A673 (cell line): ENCODE measurements at regions not wholly inside any gene's neighbourhood (a gene's known extent, or its start where the extent isn't known, plus 50 kb on each side); places are given as distances from the start of the nearest gene placed in this dataset.

Experiments used
- BruUV-seq: library from RNA; stranded (reverse); fragments of 400-500 nt; replicated peaks from 2 replicates; lab custom pipeline; 2021; lab: Mats Ljungman, UMichigan
- CTCF ChIA-PET: fragments of 300-600 bp; sonication (Branson Sonifier 250); formaldehyde crosslinking; loops from one replicate; lab custom pipeline; 2022; ENCODE audit warnings: antibody characterized with exemption; lab: Charles Lee
- POLR2A ChIA-PET: fragments of 300-600 bp; sonication (Branson Sonifier 250); formaldehyde crosslinking; loops from one replicate; lab custom pipeline; 2022; ENCODE audit warnings: antibody characterized with exemption; ENCODE audit not compliant: low non-redundant PET; lab: Charles Lee
- DNase-seq: peaks from one replicate; pipeline ENCODE4 v3.0.0-alpha.2; 2015; ENCODE audit warnings: low spot score
- H3K27ac ChIP-seq: fragments of 200-600 bp; sonication (generic); 2 replicates; pipeline ENCODE4 v1.5.1; 2016; ENCODE audit warnings: mixed run types, low read depth, mild to moderate bottlenecking, mixed read lengths, antibody characterized with exemption, low read length; ENCODE audit not compliant: poor library complexity, severe bottlenecking
- H3K27me3 ChIP-seq: fragments of 200-600 bp; sonication (generic); replicated peaks from 2 replicates; pipeline ENCODE4 v1.6.1; 2017; ENCODE audit warnings: mixed run types, low read depth, mild to moderate bottlenecking, mixed read lengths, antibody characterized with exemption, low read length; ENCODE audit not compliant: insufficient read depth, poor library complexity
- H3K36me3 ChIP-seq: fragments of 200-600 bp; sonication (generic); 2 replicates; pipeline ENCODE4 v1.6.1; 2016; ENCODE audit warnings: mixed run types, mild to moderate bottlenecking, mixed read lengths, antibody characterized with exemption, low read length; ENCODE audit not compliant: insufficient read depth, poor library complexity, severe bottlenecking
- H3K4me1 ChIP-seq: fragments of 200-600 bp; sonication (generic); 2 replicates; pipeline ENCODE4 v1.6.1; 2017; ENCODE audit warnings: mixed run types, mild to moderate bottlenecking, mixed read lengths, antibody characterized with exemption, low read length; ENCODE audit not compliant: insufficient read depth, poor library complexity, severe bottlenecking
- H3K4me3 ChIP-seq: fragments of 200-600 bp; sonication (generic); 2 replicates; pipeline ENCODE4 v1.5.1; 2016; ENCODE audit warnings: low read depth, mixed run types, mild to moderate bottlenecking, mixed read lengths, low read length; ENCODE audit not compliant: poor library complexity, severe bottlenecking
- H3K9me3 ChIP-seq: fragments of 200-600 bp; sonication (generic); 2 replicates; pipeline ENCODE4 v1.6.1; 2016; ENCODE audit warnings: mixed run types, low read depth, mild to moderate bottlenecking, mixed read lengths, antibody characterized with exemption, low read length; ENCODE audit not compliant: poor library complexity, severe bottlenecking
- CTCF ChIP-seq: fragments of 300-800, 200-600 bp; sonication (generic); conservative IDR thresholded peaks from 2 replicates; pipeline ENCODE4 v1.5.1; 2017; ENCODE audit warnings: low read depth, mild to moderate bottlenecking, antibody characterized with exemption, low read length, moderate library complexity, mixed read lengths
- EZH2 ChIP-seq: fragments of 200-600 bp; sonication (generic); IDR thresholded peaks from 2 replicates; pipeline ENCODE4 v1.6.1; 2017; ENCODE audit warnings: borderline replicate concordance, low read depth, mild to moderate bottlenecking, mixed read lengths, antibody characterized with exemption, low read length; ENCODE audit not compliant: poor library complexity, severe bottlenecking
- intact Hi-C: fragments of 100-400 bp; cut with micrococcal nuclease; formaldehyde crosslinking; loops from one replicate; pipeline ENCODE4 v1.10.0; 2022; ENCODE audit not compliant: unreplicated experiment

- H3K4me3 ChIP-seq, result no peak overlapping the region
- H3K27ac ChIP-seq, result no peak overlapping the region
- H3K27me3 ChIP-seq, result peaks cover 13% of the 10 kb centered on the region
- no peaks in the 10 kb centered on the region for H3K9me3 ChIP-seq
- no TSS peak for BruUV-seq
- H3K36me3 ChIP-seq, result no peaks in the 10 kb centered on the region
- intact Hi-C loops, result no loop called here
- DNase-seq, result no peak
- no peaks in the 10 kb centered on the region for H3K4me1 ChIP-seq
- ChIA-PET CTCF (no interaction called here), POLR2A (no interaction called here)
- TF ChIP-seq EZH2, result no peak
- no peak for TF ChIP-seq CTCF
Observed at GRCh38 chr2:196589419-196589818, 50.1 kb upstream of the CCDC150 start.
